Calu3 (cell line): ENCODE measurements at regions not wholly inside any gene's neighbourhood (a gene's known extent, or its start where the extent isn't known, plus 50 kb on each side); places are given as distances from the start of the nearest gene placed in this dataset.

ENCODE experiments used
- BruUV-seq: library from RNA; stranded (reverse); fragments of 400-500 nt; replicated peaks from 2 replicates; lab custom pipeline; 2021; lab: Mats Ljungman, UMichigan
- CTCF ChIA-PET: fragments of 300-600 bp; sonication (Branson Sonifier 250); formaldehyde crosslinking; loops from one replicate; lab custom pipeline; 2022; ENCODE audit warnings: antibody characterized with exemption; lab: Charles Lee
- DNase-seq: peaks from one replicate; pipeline ENCODE4 v3.0.0; 2022
- H3K27ac Mint-ChIP-seq: one replicate; pipeline ENCODE4 v1.8.0; 2022; ENCODE audit warnings: mixed read lengths; ENCODE audit not compliant: unreplicated experiment
- H3K27me3 Mint-ChIP-seq: one replicate; pipeline ENCODE4 v1.8.0; 2022; ENCODE audit warnings: mixed read lengths; ENCODE audit not compliant: unreplicated experiment
- H3K36me3 Mint-ChIP-seq: one replicate; pipeline ENCODE4 v1.8.0; 2022; ENCODE audit warnings: mild to moderate bottlenecking, moderate library complexity, mixed read lengths; ENCODE audit not compliant: insufficient read depth, unreplicated experiment
- H3K4me1 Mint-ChIP-seq: one replicate; pipeline ENCODE4 v1.8.0; 2022; ENCODE audit warnings: mild to moderate bottlenecking, low read depth, mixed read lengths; ENCODE audit not compliant: unreplicated experiment
- H3K4me3 Mint-ChIP-seq: one replicate; pipeline ENCODE4 v1.8.0; 2022; ENCODE audit warnings: mild to moderate bottlenecking, low read depth, moderate library complexity, mixed read lengths; ENCODE audit not compliant: unreplicated experiment
- H3K9me3 Mint-ChIP-seq: one replicate; pipeline ENCODE4 v1.8.0; 2022; ENCODE audit warnings: low read depth, mixed read lengths; ENCODE audit not compliant: unreplicated experiment
- intact Hi-C: fragments of 100-400 bp; cut with micrococcal nuclease; formaldehyde crosslinking; loops from one replicate; pipeline ENCODE4 v1.10.0; 2022; ENCODE audit not compliant: unreplicated experiment
- TF ChIP-seq, protein P1 (sequence below): fragments of 200-600 bp; IDR thresholded peaks from one replicate; pipeline ENCODE4 v1.8.0; 2022; ENCODE audit warnings: antibody characterized with exemption; ENCODE audit not compliant: unreplicated experiment

DNA sequence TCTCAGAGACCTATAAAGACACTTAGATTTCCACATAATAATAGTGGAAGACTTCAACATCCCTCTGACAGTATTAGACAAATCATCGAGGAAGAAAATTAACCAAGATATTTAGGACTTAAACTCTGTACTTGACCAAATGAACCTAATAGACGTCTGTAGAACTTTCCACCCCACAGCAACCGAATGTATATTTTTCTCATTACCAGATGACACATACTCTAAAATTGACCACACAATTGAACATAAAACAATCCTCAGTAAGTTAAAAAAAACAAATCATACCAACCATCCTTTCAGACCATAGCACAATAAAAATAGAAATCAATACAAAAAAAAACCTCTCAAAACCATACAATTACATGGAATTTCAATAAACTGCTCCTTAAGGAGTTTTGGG lies 201.0 kb downstream of the POSTN start:
- no peaks in the 10 kb centered on the region for H3K36me3 Mint-ChIP-seq
- intact Hi-C loops = no loop called here
- TF ChIP-seq, protein P1, sequence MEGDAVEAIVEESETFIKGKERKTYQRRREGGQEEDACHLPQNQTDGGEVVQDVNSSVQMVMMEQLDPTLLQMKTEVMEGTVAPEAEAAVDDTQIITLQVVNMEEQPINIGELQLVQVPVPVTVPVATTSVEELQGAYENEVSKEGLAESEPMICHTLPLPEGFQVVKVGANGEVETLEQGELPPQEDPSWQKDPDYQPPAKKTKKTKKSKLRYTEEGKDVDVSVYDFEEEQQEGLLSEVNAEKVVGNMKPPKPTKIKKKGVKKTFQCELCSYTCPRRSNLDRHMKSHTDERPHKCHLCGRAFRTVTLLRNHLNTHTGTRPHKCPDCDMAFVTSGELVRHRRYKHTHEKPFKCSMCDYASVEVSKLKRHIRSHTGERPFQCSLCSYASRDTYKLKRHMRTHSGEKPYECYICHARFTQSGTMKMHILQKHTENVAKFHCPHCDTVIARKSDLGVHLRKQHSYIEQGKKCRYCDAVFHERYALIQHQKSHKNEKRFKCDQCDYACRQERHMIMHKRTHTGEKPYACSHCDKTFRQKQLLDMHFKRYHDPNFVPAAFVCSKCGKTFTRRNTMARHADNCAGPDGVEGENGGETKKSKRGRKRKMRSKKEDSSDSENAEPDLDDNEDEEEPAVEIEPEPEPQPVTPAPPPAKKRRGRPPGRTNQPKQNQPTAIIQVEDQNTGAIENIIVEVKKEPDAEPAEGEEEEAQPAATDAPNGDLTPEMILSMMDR = no peak
- no peak for DNase-seq
- CTCF ChIA-PET = no interaction called here
- no TSS peak for BruUV-seq
- H3K27me3 Mint-ChIP-seq = no peaks in the 10 kb centered on the region
- H3K27ac Mint-ChIP-seq = no peak overlapping the region
- H3K9me3 Mint-ChIP-seq = no peaks in the 10 kb centered on the region
- no peak overlapping the region for H3K4me3 Mint-ChIP-seq
- H3K4me1 Mint-ChIP-seq = no peaks in the 10 kb centered on the region

DNA sequence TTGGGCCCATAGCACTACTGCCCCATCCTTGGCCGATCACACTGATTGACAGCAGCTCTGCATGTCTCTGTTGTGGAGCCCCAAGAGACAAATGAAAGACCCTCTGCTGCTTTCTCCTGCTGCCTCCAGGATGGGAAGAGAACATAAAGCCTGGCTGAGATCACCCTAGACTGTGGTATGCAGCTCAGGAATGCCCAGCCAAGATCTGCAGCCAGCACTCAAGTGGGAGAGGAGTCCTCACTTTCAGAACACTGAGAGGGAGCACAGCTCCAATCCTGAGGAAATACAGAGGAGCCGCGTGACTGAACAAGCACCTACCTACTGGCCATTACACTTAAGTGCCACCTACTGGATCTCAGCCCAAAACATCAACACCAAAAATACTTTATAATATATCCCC lies 203.0 kb downstream of the POSTN start:
- intact Hi-C loops = no loop called here
- H3K27me3 Mint-ChIP-seq = peaks cover 8% of the 10 kb centered on the region
- H3K9me3 Mint-ChIP-seq = no peaks in the 10 kb centered on the region
- H3K27ac Mint-ChIP-seq = no peak overlapping the region
- TF ChIP-seq, protein P1 = no peak
- no peak overlapping the region for H3K4me3 Mint-ChIP-seq
- BruUV-seq = no TSS peak
- H3K4me1 Mint-ChIP-seq = no peaks in the 10 kb centered on the region
- CTCF ChIA-PET = interaction anchor here (0.5 kb wide), 1 partner anchor 1859 kb away, joined by 3 read pairs; no protein-coding TSS in a partner anchor
- DNase-seq = no peak
- no peaks in the 10 kb centered on the region for H3K36me3 Mint-ChIP-seq

DNA sequence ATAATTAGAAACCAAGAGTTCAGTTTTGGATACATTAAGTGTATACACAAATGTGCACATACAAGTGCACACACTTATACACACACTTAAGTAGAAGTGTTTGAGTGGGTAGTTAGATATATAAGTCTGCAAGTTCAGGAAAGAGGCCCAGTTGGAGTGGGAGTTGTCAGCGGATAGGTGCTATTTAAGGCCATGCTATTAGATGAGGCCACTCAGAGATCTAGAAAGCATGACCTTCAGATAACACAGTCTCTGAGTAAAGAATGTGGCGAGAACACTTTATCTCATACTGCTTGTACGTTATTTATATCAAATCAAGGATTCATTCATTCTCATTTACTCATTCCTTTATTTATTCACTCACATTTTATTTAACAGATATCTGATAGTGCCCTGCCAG lies 206.2 kb downstream of the POSTN start:
- Mint-ChIP-seq H3K27me3 (peaks cover 8% of the 10 kb centered on the region), H3K4me1 (no peaks in the 10 kb centered on the region), H3K36me3 (no peaks in the 10 kb centered on the region), H3K9me3 (no peaks in the 10 kb centered on the region), H3K27ac (no peak overlapping the region), H3K4me3 (no peak overlapping the region)
- intact Hi-C loops = no loop called here
- no TSS peak for BruUV-seq
- CTCF ChIA-PET = no interaction called here
- no peak for DNase-seq
- TF ChIP-seq, protein P1 = no peak

DNA sequence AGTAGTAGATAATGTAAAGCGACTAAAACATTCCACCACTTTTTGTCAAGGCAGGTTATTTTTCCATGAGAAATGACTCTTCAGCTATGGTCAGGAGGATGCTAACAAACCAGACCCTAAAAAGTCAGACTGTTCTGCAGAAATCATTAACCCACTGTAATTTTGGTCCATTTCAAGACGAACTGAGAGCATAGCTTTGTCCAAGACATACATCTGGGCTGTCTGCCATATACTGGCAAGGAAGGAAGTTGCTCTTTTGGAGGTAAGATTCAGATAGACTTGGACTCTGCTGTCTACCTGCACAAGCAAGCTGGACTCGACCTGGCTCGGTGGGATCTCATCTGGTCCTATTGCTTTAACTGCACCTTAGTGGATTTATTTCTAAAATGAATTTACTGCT lies 207.8 kb downstream of the POSTN start:
- CTCF ChIA-PET = no interaction called here
- Mint-ChIP-seq H3K4me1 (no peaks in the 10 kb centered on the region), H3K36me3 (no peaks in the 10 kb centered on the region), H3K9me3 (no peaks in the 10 kb centered on the region), H3K27ac (no peak overlapping the region), H3K27me3 (peaks cover 8% of the 10 kb centered on the region), H3K4me3 (no peak overlapping the region)
- TF ChIP-seq, protein P1 = no peak
- intact Hi-C loops = no loop called here
- no peak for DNase-seq
- no TSS peak for BruUV-seq
